ENCODE measurements at regions not wholly inside any gene's neighbourhood (a gene's known extent, or its start where the extent isn't known, plus 50 kb on each side); places are given as distances from the start of the nearest gene placed in this dataset.

- no peak for TF ChIP-seq CTCF (conservative IDR thresholded peaks at IDR 0.05; ENCODE audit: low read length)
- no peak for TF ChIP-seq EZH2phosphoT487 (IDR thresholded peaks at IDR 0.05; ENCODE audit: borderline replicate concordance, low read depth, low read length)
These were observed 535.8 kb downstream of the GALR1 start for GRCh38 chr18:77785415-77785975.
